Stimulated activated CD8-positive, alpha-beta memory T cell treated with anti-CD3 and anti-CD28 coated beads, Interleukin-12 subunit alpha, Interleukin-12 subunit beta, amount 100 ng/mL, for 1 hour (primary cell): ENCODE measurements at regions not wholly inside any gene's neighbourhood (a gene's known extent, or its start where the extent isn't known, plus 50 kb on each side); places are given as distances from the start of the nearest gene placed in this dataset.
A peak's percentile ranks its signal among the peaks of the same experiment; 100 is the strongest.
"Not testable (repeated sequence)": the region's sequence is repeated elsewhere in the genome, so short reads cannot be mapped to it uniquely, and the experiment has no call there.

Experiments used
- DNase-seq: peaks from one replicate; pipeline ENCODE4 v3.0.0-alpha.2; 2020; ENCODE audit warnings: low read depth

- no peak for DNase-seq
These were observed 92.2 kb upstream of the NT5E start for GRCh38 chr6:85357651-85358050.

- not testable (repeated sequence) for DNase-seq
These were observed 93.1 kb upstream of the NT5E start for GRCh38 chr6:85356743-85357142.

- DNase-seq = no peak
These were observed 94.1 kb upstream of the NT5E start for GRCh38 chr6:85355816-85356215.

DNA sequence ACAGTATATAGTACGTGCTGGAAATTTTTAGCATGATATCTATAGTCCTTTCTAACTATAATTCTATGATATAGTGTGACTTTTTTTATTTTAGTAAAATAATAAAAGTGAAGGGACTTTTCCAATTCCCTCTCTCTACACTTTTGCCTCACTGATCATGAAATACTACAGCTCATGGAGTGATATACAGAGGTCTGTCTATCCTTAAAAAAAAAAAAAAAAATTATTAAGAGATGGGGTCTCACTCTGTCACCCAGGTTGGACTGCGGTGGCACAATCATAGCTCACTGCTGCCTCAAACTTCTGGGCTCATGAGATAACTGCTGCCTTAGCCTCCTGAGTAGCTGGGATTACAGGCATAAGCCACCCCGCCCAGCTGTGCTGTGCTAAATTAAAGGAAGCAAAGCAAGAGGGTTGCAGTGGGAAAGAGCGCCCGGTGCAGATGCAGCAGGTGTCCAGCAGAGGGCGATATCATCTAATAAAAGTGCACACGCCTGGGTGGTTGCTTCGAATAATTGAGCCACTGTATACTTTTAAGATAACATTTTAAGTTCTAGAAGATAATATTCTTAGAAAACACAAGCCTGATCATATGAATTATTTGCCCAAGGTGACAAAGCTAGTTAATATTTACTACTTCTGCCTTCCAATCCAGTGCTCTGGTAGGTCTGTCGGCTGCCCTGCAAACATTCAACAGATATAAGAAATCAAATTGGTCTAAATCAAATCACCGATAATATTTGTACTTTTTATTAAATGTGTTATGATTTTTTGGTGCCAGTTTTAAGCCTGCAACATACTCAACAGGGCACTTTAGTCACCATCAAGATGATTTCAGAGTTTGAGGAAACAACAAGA lies 94.9 kb upstream of the NT5E start:
- DNase-seq = peak; percentile 46

- DNase-seq = no peak
These were observed 96.9 kb upstream of the NT5E start for GRCh38 chr6:85353012-85353411.

DNA sequence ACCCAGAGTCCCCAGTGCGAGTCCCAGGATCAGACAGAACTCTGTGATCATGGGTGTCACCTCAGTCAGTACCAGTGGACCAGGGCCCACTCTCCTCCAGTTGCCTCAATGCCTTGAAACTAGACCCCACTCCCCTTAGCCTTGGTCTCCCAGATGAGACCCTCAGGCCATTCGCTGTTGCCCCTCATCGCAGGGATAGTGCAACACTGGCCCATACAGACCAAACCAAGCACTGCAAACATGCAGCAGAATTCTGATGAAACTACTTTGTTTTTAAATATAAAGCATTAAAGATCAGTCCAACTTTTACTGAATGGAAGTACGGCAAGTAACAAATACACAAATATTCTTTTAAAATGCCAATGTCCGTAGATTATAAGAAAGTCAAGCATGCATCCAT lies 101.2 kb upstream of the NT5E start:
- DNase-seq = no peak

- no peak for DNase-seq
These were observed 102.1 kb upstream of the NT5E start for GRCh38 chr6:85347812-85348211.

DNA sequence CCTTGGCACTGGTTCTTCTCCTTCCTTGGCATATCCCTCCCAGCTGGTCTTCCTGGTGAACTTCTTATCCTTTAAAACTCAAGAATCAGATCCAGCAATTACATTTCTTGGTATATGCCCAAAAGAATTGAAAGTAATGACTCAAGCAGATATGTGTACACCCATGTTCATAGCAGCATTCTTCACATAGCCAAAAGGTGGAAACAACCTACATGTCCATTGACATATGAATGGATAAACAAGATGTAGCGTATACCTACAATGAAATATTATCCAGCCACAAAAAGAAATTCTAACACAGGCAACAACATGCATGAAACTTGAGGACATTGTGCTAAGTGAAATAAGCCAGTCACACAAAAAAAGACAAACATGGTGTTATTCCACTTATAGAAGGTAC lies 103.7 kb upstream of the NT5E start:
- DNase-seq = no peak

GRCh38 chr6:85344996-85345395 lies 104.9 kb upstream of the NT5E start:
- DNase-seq = no peak

- DNase-seq = no peak
These were observed 106.5 kb upstream of the NT5E start for GRCh38 chr6:85343428-85343827.

DNA sequence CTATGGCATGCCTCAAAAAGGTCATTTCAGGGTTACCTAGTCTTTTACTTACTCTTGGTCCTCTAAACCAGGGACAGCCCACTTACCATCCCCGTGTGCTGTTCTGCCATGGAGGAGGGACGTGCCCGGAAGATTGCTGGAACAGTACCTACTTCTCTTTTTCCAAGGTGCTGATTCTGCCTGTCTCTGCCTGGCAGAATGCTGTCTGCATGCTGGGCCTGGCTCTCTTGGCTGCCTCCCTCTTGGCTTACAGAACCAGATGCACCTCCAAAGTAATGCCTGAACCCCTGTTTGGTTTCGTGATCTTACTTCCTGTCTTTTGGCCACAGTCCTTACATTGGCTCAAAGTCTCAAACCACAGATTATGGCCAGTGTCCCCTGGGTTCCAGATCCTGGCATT lies 120.7 kb upstream of the NT5E start:
- no peak for DNase-seq

DNA sequence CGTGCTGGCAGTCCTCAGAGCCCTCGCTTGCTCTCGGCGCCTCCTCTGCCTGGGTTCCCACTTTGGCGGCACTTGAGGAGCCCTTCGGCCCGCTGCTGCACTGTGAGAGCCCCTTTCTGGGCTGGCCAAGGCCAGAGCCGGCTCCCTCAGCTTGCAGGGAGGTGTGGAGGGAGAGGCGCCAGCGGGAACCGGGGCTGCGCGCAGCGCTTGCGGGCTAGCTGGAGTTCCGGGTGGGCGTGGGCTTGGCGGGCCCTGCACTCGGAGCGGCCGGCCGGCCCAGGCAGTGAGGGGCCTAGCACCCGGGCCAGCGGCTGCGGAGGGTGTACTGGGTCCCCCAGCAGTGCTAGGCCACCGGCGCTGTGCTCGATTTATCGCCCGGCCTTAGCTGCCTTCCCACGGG lies 124.1 kb upstream of the NT5E start:
- not testable (repeated sequence) for DNase-seq

DNA sequence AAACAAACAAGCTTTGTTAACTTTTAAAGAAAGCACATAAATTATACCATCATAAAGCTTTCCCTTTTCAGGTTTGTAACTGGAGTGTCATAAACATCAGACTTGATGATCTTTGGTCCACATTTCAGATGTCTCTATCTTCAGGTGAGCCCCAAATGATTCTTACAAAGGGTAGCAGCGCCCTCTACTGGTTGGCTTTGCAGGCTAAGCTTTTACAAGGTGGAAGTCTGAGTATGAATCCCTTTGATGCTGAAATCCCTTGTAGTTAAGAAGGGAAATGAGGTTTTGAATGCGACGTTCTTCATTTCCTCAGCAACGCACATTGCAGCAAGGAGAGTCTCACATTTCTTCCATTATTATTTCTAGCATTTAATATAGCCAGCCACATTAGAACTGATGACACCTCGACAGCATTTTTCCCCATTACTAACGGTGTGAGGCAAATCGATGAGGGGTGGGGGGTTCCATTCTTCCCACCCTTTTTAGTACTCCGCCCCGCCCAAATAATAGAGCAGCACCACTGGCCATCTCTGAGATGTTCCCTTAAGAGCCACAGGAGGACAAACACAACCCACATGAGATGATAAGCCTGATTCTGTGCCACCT lies 126.3 kb upstream of the NT5E start:
- DNase-seq = peak; percentile 54

DNA sequence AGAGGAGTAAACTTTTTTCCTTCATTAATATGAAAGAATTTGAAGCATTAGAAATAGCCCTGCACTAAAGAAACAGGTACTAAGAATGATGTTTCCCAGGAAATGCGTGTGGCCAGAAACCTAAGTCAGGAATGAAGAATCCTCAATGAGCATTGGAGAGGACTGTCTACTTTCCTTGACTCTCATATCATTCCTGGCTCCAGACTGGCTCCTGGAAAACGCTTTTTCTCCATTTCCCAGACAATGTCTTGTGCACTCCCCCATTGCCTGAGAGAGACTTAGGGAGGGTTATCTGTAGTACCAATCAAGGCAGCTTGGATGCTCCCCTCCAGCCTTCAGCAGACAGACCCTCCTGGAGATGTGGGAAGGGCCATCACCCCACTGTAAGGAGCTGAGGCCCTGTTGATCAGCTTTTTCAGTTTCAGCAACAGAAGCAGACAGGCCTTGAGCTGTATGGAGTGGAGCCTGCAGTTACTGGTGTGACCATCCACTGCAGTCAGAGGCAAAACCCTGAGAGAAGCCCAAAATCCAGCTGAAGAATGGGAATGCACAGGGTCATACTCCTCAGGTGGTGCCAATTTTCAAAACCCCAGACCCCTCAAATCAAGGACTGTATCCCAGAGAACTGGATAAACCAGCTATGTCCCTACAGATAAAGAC lies 127.3 kb upstream of the NT5E start:
- no peak for DNase-seq

DNA sequence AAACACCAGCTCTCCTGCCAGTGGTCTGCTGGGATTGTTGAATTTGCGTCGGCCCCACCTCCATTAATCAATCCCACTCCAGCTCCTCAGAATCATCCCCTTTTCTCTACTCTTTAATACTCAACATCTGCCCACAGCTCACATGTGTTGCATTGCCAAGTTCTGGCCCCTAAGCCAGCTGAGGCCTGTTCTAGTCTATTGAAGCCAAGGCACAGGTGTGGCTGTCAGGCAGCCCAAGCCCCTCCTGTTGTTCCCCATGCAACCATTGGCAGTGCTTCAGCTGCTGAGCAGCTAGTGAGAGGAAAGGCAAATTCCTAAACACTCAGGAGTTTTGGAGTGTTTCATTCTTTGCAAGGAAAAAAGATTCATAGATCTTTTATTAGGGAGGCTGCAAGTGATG lies 128.0 kb upstream of the NT5E start:
- no peak for DNase-seq

DNA sequence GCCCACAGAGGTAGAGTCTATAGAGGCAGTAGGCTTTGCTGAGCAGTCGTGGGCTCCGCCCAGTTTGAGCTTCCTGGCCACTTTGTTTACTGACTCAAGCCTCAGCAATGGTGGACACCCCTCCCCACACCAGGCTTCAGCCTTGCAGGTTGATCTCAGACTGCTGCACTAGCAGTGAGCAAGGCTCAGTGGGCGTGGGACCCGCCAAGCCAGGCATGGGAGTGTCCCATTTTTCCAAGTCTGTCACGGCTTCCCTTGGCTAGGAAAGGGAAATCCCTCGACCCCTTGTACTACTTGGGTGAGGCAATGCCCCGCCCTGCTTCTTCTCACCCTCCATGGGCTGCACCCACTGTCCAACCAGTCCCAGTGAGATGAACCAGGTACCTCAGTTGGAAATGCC lies 135.3 kb upstream of the NT5E start:
- DNase-seq = no peak

- no peak for DNase-seq
These were observed 149.3 kb upstream of the NT5E start for GRCh38 chr6:85300581-85300980.

DNA sequence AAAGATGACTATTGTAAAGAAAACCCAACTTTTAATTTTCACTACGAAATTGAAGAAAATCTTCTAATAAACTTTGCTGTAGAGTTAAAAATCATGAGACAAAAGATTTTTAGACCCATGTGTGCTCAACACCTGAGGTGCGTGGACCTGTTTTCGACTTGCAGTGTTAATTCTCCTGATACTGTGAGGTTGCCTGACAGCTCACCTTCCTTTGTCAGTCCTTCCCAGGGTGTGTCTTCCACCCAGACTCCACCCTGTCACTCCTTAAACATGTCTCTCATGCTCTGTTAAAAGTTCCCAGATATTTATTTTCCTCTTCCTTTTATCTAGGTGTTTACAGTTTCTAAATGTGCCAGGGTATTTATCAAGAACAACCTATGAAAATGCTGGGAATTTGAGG lies 151.3 kb upstream of the NT5E start:
- DNase-seq = no peak

DNA sequence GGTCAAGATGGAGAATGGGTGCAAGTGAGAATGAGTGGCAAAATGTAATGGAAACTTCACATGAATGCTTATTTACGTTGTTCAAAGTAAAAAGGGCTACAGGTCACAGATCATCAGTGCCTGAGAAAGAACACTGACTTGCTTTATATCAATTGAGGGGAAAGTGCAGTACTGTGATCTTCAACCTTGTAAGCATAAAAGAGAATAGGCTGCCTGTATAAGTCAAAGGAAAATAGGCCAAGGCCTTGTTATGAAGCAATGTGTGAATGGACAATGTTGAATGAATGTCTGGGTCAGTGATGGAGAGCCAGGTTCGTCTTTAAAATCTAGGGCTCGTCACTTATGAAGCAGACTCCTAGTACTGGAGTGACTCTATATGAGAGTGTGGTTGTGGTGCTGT lies 158.6 kb upstream of the NT5E start:
- DNase-seq = no peak

DNA sequence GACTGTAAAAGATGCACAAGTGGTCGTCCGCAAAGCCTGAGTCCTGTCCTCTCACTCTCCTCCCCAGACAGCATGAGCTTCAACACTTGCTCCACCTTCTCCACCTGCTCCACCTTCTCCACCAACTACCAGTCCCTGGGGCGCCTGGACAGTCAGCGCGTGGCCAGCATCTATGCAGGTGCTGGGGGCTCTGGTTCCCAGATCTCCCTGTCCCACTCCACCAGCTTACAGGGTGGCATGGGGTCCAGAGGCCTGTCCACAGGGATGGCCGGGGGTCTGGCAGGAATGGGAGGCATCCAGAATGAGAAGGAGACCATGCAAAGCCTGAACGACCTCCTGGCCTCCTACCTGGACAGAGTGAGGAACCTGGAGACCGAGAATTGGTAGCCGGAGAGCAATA lies 162.2 kb upstream of the NT5E start:
- DNase-seq = no peak

GRCh38 chr6:85287158-85287557 lies 162.7 kb upstream of the NT5E start:
- no peak for DNase-seq

DNA sequence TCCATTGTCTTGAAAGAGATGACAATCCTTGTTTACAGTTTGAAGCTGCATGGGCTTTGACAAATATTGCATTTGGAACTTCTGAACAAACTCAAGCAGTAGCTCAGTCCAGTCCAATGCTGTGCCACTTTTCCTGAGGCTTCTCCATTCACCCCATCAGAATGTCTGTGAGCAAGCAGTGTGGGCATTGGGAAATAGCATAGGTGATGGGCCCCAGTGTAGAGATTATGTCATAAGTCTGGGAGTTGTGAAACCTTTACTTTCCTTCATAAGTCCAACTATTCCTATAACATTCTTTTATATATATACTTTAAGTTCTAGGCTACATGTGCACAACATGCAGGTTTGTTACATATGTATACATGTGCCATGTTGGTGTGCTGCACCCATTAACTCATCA lies 163.4 kb upstream of the NT5E start:
- DNase-seq = not testable (repeated sequence)

DNA sequence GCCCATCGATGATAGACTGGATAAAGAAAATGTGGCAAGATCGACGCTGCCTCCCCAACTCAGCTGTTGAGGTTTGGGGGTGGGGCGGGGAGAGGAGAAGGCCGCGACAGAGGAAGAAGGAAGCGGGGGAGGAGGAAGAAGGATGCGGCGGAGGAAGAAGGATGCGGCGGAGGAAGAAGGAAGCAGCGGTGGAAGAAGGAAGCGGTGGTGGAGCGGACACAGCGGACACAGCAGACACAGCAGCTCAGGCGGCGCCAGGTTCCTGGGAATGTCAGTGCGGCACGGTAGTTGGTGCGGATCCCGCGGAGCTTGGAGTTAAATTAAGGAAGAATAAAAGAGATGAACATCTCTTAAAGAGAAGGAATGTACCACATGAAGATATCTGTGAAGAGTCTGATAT lies 163.9 kb upstream of the NT5E start:
- no peak for DNase-seq
